ENCODE measurements at regions not wholly inside any gene's neighbourhood (a gene's known extent, or its start where the extent isn't known, plus 50 kb on each side); places are given as distances from the start of the nearest gene placed in this dataset.

GRCh38 chr16:59698346-59699020, 964.4 kb upstream of the GOT2 start:
- no peak for DNase-seq (ENCODE audit: extremely low read depth, low read depth)
- TF ChIP-seq, protein P1, sequence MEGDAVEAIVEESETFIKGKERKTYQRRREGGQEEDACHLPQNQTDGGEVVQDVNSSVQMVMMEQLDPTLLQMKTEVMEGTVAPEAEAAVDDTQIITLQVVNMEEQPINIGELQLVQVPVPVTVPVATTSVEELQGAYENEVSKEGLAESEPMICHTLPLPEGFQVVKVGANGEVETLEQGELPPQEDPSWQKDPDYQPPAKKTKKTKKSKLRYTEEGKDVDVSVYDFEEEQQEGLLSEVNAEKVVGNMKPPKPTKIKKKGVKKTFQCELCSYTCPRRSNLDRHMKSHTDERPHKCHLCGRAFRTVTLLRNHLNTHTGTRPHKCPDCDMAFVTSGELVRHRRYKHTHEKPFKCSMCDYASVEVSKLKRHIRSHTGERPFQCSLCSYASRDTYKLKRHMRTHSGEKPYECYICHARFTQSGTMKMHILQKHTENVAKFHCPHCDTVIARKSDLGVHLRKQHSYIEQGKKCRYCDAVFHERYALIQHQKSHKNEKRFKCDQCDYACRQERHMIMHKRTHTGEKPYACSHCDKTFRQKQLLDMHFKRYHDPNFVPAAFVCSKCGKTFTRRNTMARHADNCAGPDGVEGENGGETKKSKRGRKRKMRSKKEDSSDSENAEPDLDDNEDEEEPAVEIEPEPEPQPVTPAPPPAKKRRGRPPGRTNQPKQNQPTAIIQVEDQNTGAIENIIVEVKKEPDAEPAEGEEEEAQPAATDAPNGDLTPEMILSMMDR (IDR thresholded peaks at IDR 0.05; ENCODE audit: low read depth, low read length) = no peak

GRCh38 chr16:59697761-59698160, 963.6 kb upstream of the GOT2 start:
- TF ChIP-seq, protein P1 (IDR thresholded peaks at IDR 0.05; ENCODE audit: low read depth, low read length) = no peak
- no peak for DNase-seq (ENCODE audit: extremely low read depth, low read depth)

- TF ChIP-seq, protein P1 (IDR thresholded peaks at IDR 0.05; ENCODE audit: low read depth, low read length) = no peak
- no peak for DNase-seq (ENCODE audit: extremely low read depth, low read depth)
Measured at GRCh38 chr16:59697236-59697635, 963.1 kb upstream of the GOT2 start.

- TF ChIP-seq, protein P1 (IDR thresholded peaks at IDR 0.05; ENCODE audit: low read depth, low read length) = no peak
- DNase-seq (ENCODE audit: extremely low read depth, low read depth) = no peak
Measured at GRCh38 chr16:59696495-59696894, 962.4 kb upstream of the GOT2 start.

DNA sequence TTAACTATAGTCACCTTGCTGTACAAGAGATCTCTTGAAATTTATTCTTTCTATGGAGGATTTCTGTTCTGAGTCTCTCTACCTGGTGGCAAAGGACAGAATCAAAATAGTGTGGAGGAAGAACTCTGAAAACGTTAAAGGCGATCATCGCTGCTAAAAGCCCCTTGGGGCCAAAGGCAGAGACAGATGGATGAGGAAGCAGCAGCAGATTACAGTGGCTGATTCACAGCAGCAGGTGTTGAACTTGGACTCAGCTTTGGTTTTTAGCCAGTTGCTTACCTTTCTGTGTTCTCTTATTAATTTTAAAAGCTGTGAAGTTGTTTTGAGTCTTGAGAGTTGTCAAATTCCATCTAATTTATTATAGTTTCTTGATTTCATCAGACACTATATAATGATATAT, 956.1 kb upstream of the GOT2 start:
- TF ChIP-seq, protein P1 (IDR thresholded peaks at IDR 0.05; ENCODE audit: low read depth, low read length) = no peak
- no peak for DNase-seq (ENCODE audit: extremely low read depth, low read depth)

DNA sequence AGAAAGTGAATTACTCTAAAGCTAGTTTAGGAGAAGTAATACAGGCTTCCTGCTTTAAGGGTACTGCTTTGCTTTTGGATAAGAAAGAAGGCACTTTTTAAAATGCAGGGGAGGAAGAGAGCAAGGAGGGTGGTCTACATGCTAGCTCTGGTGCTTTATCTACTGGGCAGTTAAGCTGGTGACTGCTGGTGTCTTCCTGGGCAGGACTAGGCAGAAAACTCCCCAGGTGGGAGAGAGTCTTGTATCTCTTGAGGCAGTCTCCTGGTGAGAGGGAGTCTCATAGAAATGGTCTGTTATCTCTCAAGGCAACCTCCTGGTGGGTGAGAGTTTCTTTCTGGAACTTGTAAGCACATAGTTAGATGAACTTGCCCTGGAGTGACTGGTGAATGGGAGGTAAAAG, 953.9 kb upstream of the GOT2 start:
- TF ChIP-seq, protein P1 (IDR thresholded peaks at IDR 0.05; ENCODE audit: low read depth, low read length) = no peak
- DNase-seq (ENCODE audit: extremely low read depth, low read depth) = no peak

DNA sequence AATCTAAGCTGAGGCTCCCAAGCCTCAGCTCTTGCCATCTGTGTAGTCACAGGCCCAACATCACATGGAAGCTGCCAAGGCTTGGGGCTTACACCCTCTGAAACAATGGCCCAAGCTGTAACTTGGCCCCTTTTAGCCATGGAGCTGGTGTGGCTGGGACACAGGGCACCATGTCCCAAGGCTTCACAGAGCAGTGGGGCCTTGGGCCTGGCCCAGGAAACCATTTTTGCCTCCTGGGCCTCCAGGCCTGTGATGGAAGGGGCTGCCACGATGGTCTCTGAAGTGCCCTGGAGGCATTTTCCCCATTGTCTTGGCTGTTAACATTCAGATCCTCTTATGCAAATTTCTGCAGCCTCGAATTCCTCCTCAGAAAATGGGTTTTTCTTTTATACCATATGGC, 952.3 kb upstream of the GOT2 start:
- TF ChIP-seq, protein P1 (IDR thresholded peaks at IDR 0.05; ENCODE audit: low read depth, low read length) = no peak
- DNase-seq (ENCODE audit: extremely low read depth, low read depth) = no peak
